HEK293 (cell line): ENCODE measurements at regions not wholly inside any gene's neighbourhood (a gene's known extent, or its start where the extent isn't known, plus 50 kb on each side); places are given as distances from the start of the nearest gene placed in this dataset.
"Not testable (repeated sequence)": the region's sequence is repeated elsewhere in the genome, so short reads cannot be mapped to it uniquely, and the experiment has no call there.

ENCODE experiments used
- CTCF ChIA-PET: fragments of 350-600 bp; formaldehyde crosslinking; extraction: SDS; loops from one replicate; lab custom pipeline; 2021; ENCODE audit warnings: antibody characterized with exemption; lab: Yijun Ruan, JAX
- POLR2A ChIA-PET: fragments of 300-600 bp; formaldehyde crosslinking; extraction: SDS; loops from one replicate; lab custom pipeline; 2020; ENCODE audit warnings: antibody characterized with exemption, inconsistent platforms; lab: Yijun Ruan, JAX
- H3K27ac ChIP-seq: fragments of 200-500 bp; sonication (Bioruptor generic); 2 replicates; pipeline ENCODE4 v1.5.1; 2014; ENCODE audit warnings: low read depth, low read length, control low read depth, inconsistent platforms; ENCODE audit errors: extremely low read depth
- H3K36me3 ChIP-seq, 2 experiments: fragments of 200-500 bp in 1 of 2; sonication (Bioruptor generic) in 1 of 2; 1 replicate in 1 of 2; 2 replicates in 1 of 2; pipeline ENCODE4 v1.5.1; 2014 to 2017; ENCODE audit warnings: inconsistent platforms in 2 of 2, low read length in 2 of 2; ENCODE audit not compliant: control insufficient read depth in 2 of 2, insufficient read depth in 1 of 2
- H3K4me1 ChIP-seq: fragments of 200-500 bp; sonication (Bioruptor generic); 2 replicates; pipeline ENCODE4 v1.5.1; 2014; ENCODE audit warnings: mild to moderate bottlenecking, low read length, inconsistent platforms; ENCODE audit not compliant: control insufficient read depth, insufficient read depth
- H3K4me3 ChIP-seq: 2 replicates; pipeline ENCODE4 v1.5.1; 2011; ENCODE audit warnings: low read depth, mild to moderate bottlenecking, control low read depth, low read length, moderate library complexity
- H3K9me3 ChIP-seq: fragments of 200-500 bp; sonication (Bioruptor generic); 2 replicates; pipeline ENCODE4 v1.5.1; 2014; ENCODE audit warnings: low read depth, low read length, inconsistent platforms; ENCODE audit not compliant: control insufficient read depth, insufficient read depth
- GLI4 ChIP-seq: fragments of 450-650 bp; formaldehyde crosslinking; IDR thresholded peaks from 2 replicates; pipeline ENCODE4 v1.5.1; 2016; ENCODE audit warnings: missing biosample characterization, missing genetic modification characterization
- KLF9 ChIP-seq: fragments of 450-650 bp; formaldehyde crosslinking; IDR thresholded peaks from 2 replicates; pipeline ENCODE4 v1.5.1; 2016; ENCODE audit warnings: missing biosample characterization, missing genetic modification characterization, low read depth
- ZFP3 ChIP-seq: fragments of 450-650 bp; formaldehyde crosslinking; IDR thresholded peaks from 2 replicates; pipeline ENCODE4 v1.5.1; 2016; ENCODE audit warnings: low read depth, missing biosample characterization, missing genetic modification characterization
- ZNF112 ChIP-seq: fragments of 450-650 bp; formaldehyde crosslinking; IDR thresholded peaks from 2 replicates; pipeline ENCODE4 v1.5.0; 2017; ENCODE audit warnings: missing biosample characterization, missing genetic modification characterization
- ZNF114 ChIP-seq: fragments of 450-650 bp; formaldehyde crosslinking; IDR thresholded peaks from 2 replicates; pipeline ENCODE4 v1.5.0; 2017; ENCODE audit warnings: missing biosample characterization, missing genetic modification characterization
- ZNF544 ChIP-seq: fragments of 450-650 bp; formaldehyde crosslinking; IDR thresholded peaks from 2 replicates; pipeline ENCODE4 v1.5.0; 2017; ENCODE audit warnings: missing biosample characterization, missing genetic modification characterization
- ZNF654 ChIP-seq: fragments of 450-650 bp; formaldehyde crosslinking; IDR thresholded peaks from 2 replicates; pipeline ENCODE4 v1.5.1; 2016; ENCODE audit warnings: low read depth, missing biosample characterization, missing genetic modification characterization
- ZNF785 ChIP-seq: fragments of 450-650 bp; formaldehyde crosslinking; IDR thresholded peaks from 2 replicates; pipeline ENCODE4 v1.5.1; 2016; ENCODE audit warnings: missing biosample characterization, missing genetic modification characterization
- ZXDB ChIP-seq: fragments of 450-650 bp; formaldehyde crosslinking; IDR thresholded peaks from 2 replicates; pipeline ENCODE4 v1.5.1; 2016; ENCODE audit warnings: missing biosample characterization, missing genetic modification characterization
- TF ChIP-seq, protein P1 (sequence below): fragments of 450-650 bp; formaldehyde crosslinking; IDR thresholded peaks from 2 replicates; pipeline ENCODE4 v1.5.1; 2016; ENCODE audit warnings: missing biosample characterization, missing genetic modification characterization
- TF ChIP-seq, protein P2 (sequence below): fragments of 450-650 bp; formaldehyde crosslinking; conservative IDR thresholded peaks from 2 replicates; pipeline ENCODE4 v1.5.1; 2016; ENCODE audit warnings: low read depth, missing biosample characterization, missing genetic modification characterization
- TF ChIP-seq, protein P3 (sequence below): fragments of 450-650 bp; formaldehyde crosslinking; conservative IDR thresholded peaks from 2 replicates; pipeline ENCODE4 v1.5.1; 2016; ENCODE audit warnings: low read depth, missing biosample characterization, missing genetic modification characterization
- TF ChIP-seq, protein P4 (sequence below): fragments of 450-650 bp; formaldehyde crosslinking; IDR thresholded peaks from 2 replicates; pipeline ENCODE4 v1.5.1; 2016; ENCODE audit warnings: missing biosample characterization, missing genetic modification characterization

GRCh38 chr6:134541001-134541400 lies 223.1 kb upstream of the SGK1 start:
- Histone ChIP-seq H3K27ac (no peak overlapping the region), H3K4me1 (no peaks in the 10 kb centered on the region), H3K4me3 (no peak overlapping the region), H3K36me3 (no peaks in the 10 kb centered on the region), H3K9me3 (no peaks in the 10 kb centered on the region)
- POLR2A ChIA-PET: no interaction called here
- TF ChIP-seq ZNF112 (tag by site-specific recombination) (no peak), ZNF654 (tag by site-specific recombination) (no peak), KLF9 (no peak), ZNF114 (tag by site-specific recombination) (no peak), GLI4 (tag by site-specific recombination) (no peak), ZFP3 (tag by site-specific recombination) (no peak), ZXDB (tag by site-specific recombination) (no peak), ZNF785 (tag by site-specific recombination) (no peak)
- TF ChIP-seq, protein P1, sequence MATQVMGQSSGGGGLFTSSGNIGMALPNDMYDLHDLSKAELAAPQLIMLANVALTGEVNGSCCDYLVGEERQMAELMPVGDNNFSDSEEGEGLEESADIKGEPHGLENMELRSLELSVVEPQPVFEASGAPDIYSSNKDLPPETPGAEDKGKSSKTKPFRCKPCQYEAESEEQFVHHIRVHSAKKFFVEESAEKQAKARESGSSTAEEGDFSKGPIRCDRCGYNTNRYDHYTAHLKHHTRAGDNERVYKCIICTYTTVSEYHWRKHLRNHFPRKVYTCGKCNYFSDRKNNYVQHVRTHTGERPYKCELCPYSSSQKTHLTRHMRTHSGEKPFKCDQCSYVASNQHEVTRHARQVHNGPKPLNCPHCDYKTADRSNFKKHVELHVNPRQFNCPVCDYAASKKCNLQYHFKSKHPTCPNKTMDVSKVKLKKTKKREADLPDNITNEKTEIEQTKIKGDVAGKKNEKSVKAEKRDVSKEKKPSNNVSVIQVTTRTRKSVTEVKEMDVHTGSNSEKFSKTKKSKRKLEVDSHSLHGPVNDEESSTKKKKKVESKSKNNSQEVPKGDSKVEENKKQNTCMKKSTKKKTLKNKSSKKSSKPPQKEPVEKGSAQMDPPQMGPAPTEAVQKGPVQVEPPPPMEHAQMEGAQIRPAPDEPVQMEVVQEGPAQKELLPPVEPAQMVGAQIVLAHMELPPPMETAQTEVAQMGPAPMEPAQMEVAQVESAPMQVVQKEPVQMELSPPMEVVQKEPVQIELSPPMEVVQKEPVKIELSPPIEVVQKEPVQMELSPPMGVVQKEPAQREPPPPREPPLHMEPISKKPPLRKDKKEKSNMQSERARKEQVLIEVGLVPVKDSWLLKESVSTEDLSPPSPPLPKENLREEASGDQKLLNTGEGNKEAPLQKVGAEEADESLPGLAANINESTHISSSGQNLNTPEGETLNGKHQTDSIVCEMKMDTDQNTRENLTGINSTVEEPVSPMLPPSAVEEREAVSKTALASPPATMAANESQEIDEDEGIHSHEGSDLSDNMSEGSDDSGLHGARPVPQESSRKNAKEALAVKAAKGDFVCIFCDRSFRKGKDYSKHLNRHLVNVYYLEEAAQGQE: no peak
- TF ChIP-seq, protein P2, sequence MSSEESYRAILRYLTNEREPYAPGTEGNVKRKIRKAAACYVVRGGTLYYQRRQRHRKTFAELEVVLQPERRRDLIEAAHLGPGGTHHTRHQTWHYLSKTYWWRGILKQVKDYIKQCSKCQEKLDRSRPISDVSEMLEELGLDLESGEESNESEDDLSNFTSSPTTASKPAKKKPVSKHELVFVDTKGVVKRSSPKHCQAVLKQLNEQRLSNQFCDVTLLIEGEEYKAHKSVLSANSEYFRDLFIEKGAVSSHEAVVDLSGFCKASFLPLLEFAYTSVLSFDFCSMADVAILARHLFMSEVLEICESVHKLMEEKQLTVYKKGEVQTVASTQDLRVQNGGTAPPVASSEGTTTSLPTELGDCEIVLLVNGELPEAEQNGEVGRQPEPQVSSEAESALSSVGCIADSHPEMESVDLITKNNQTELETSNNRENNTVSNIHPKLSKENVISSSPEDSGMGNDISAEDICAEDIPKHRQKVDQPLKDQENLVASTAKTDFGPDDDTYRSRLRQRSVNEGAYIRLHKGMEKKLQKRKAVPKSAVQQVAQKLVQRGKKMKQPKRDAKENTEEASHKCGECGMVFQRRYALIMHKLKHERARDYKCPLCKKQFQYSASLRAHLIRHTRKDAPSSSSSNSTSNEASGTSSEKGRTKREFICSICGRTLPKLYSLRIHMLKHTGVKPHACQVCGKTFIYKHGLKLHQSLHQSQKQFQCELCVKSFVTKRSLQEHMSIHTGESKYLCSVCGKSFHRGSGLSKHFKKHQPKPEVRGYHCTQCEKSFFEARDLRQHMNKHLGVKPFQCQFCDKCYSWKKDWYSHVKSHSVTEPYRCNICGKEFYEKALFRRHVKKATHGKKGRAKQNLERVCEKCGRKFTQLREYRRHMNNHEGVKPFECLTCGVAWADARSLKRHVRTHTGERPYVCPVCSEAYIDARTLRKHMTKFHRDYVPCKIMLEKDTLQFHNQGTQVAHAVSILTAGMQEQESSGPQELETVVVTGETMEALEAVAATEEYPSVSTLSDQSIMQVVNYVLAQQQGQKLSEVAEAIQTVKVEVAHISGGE: no peak
- TF ChIP-seq, protein P3, sequence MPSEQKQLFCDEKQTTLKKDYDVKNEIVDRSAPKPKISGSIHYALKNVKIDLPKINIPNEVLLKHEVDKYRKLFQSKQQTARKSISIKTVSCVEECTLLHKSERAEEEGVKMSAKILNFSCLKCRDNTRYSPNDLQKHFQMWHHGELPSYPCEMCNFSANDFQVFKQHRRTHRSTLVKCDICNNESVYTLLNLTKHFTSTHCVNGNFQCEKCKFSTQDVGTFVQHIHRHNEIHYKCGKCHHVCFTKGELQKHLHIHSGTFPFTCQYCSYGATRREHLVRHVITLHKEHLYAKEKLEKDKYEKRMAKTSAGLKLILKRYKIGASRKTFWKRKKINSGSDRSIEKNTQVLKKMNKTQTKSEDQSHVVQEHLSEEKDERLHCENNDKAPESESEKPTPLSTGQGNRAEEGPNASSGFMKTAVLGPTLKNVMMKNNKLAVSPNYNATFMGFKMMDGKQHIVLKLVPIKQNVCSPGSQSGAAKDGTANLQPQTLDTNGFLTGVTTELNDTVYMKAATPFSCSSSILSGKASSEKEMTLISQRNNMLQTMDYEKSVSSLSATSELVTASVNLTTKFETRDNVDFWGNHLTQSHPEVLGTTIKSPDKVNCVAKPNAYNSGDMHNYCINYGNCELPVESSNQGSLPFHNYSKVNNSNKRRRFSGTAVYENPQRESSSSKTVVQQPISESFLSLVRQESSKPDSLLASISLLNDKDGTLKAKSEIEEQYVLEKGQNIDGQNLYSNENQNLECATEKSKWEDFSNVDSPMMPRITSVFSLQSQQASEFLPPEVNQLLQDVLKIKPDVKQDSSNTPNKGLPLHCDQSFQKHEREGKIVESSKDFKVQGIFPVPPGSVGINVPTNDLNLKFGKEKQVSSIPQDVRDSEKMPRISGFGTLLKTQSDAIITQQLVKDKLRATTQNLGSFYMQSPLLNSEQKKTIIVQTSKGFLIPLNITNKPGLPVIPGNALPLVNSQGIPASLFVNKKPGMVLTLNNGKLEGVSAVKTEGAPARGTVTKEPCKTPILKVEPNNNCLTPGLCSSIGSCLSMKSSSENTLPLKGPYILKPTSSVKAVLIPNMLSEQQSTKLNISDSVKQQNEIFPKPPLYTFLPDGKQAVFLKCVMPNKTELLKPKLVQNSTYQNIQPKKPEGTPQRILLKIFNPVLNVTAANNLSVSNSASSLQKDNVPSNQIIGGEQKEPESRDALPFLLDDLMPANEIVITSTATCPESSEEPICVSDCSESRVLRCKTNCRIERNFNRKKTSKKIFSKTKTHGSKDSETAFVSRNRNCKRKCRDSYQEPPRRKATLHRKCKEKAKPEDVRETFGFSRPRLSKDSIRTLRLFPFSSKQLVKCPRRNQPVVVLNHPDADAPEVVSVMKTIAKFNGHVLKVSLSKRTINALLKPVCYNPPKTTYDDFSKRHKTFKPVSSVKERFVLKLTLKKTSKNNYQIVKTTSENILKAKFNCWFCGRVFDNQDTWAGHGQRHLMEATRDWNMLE (tag by site-specific recombination): no peak
- CTCF ChIA-PET: no interaction called here

GRCh38 chr6:134539865-134540323 lies 222.0 kb upstream of the SGK1 start:
- CTCF ChIA-PET: interaction anchor here (0.5 to 0.7 kb wide), 3 partner anchors 11 to 1775 kb away, joined by 3 read pairs; no protein-coding TSS in a partner anchor
- Histone ChIP-seq H3K4me3 (no peak overlapping the region), H3K27ac (no peak overlapping the region), H3K9me3 (no peaks in the 10 kb centered on the region), H3K4me1 (no peaks in the 10 kb centered on the region), H3K36me3 (no peaks in the 10 kb centered on the region)
- TF ChIP-seq ZNF544 (tag by site-specific recombination): no peak
- TF ChIP-seq, protein P4, sequence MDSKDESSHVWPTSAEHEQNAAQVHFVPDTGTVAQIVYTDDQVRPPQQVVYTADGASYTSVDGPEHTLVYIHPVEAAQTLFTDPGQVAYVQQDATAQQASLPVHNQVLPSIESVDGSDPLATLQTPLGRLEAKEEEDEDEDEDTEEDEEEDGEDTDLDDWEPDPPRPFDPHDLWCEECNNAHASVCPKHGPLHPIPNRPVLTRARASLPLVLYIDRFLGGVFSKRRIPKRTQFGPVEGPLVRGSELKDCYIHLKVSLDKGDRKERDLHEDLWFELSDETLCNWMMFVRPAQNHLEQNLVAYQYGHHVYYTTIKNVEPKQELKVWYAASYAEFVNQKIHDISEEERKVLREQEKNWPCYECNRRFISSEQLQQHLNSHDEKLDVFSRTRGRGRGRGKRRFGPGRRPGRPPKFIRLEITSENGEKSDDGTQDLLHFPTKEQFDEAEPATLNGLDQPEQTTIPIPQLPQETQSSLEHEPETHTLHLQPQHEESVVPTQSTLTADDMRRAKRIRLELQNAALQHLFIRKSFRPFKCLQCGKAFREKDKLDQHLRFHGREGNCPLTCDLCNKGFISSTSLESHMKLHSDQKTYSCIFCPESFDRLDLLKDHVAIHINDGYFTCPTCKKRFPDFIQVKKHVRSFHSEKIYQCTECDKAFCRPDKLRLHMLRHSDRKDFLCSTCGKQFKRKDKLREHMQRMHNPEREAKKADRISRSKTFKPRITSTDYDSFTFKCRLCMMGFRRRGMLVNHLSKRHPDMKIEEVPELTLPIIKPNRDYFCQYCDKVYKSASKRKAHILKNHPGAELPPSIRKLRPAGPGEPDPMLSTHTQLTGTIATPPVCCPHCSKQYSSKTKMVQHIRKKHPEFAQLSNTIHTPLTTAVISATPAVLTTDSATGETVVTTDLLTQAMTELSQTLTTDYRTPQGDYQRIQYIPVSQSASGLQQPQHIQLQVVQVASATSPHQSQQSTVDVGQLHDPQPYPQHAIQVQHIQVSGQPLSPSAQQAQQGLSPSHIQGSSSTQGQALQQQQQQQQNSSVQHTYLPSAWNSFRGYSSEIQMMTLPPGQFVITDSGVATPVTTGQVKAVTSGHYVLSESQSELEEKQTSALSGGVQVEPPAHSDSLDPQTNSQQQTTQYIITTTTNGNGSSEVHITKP (tag by site-specific recombination): no peak
- POLR2A ChIA-PET: no interaction called here

- H3K4me1 ChIP-seq, H3K27ac ChIP-seq, H3K4me3 ChIP-seq, H3K9me3 ChIP-seq, H3K36me3 ChIP-seq, POLR2A ChIA-PET: not testable (repeated sequence)
- CTCF ChIA-PET: interaction anchor here (1.2 to 1.6 kb wide), 2 partner anchors 12 to 102 kb away, joined by 3 to 7 read pairs; no protein-coding TSS in a partner anchor
Observed at GRCh38 chr6:134537765-134538164, 219.9 kb upstream of the SGK1 start.
